HEK293 (cell line): ENCODE measurements at regions not wholly inside any gene's neighbourhood (a gene's known extent, or its start where the extent isn't known, plus 50 kb on each side); places are given as distances from the start of the nearest gene placed in this dataset.

Experiments
- CTCF ChIA-PET: fragments of 350-600 bp; formaldehyde crosslinking; extraction: SDS; loops from one replicate; lab custom pipeline; 2021; ENCODE audit warnings: antibody characterized with exemption; lab: Yijun Ruan, JAX
- POLR2A ChIA-PET: fragments of 300-600 bp; formaldehyde crosslinking; extraction: SDS; loops from one replicate; lab custom pipeline; 2020; ENCODE audit warnings: antibody characterized with exemption, inconsistent platforms; lab: Yijun Ruan, JAX
- H3K27ac ChIP-seq: fragments of 200-500 bp; sonication (Bioruptor generic); 2 replicates; pipeline ENCODE4 v1.5.1; 2014; ENCODE audit warnings: low read depth, low read length, control low read depth, inconsistent platforms; ENCODE audit errors: extremely low read depth
- H3K36me3 ChIP-seq, 2 experiments: fragments of 200-500 bp in 1 of 2; sonication (Bioruptor generic) in 1 of 2; 1 replicate in 1 of 2; 2 replicates in 1 of 2; pipeline ENCODE4 v1.5.1; 2014 to 2017; ENCODE audit warnings: inconsistent platforms in 2 of 2, low read length in 2 of 2; ENCODE audit not compliant: control insufficient read depth in 2 of 2, insufficient read depth in 1 of 2
- H3K4me1 ChIP-seq: fragments of 200-500 bp; sonication (Bioruptor generic); 2 replicates; pipeline ENCODE4 v1.5.1; 2014; ENCODE audit warnings: mild to moderate bottlenecking, low read length, inconsistent platforms; ENCODE audit not compliant: control insufficient read depth, insufficient read depth
- H3K4me3 ChIP-seq: 2 replicates; pipeline ENCODE4 v1.5.1; 2011; ENCODE audit warnings: low read depth, mild to moderate bottlenecking, control low read depth, low read length, moderate library complexity
- H3K9me3 ChIP-seq: fragments of 200-500 bp; sonication (Bioruptor generic); 2 replicates; pipeline ENCODE4 v1.5.1; 2014; ENCODE audit warnings: low read depth, low read length, inconsistent platforms; ENCODE audit not compliant: control insufficient read depth, insufficient read depth
- HIC1 ChIP-seq: fragments of 450-650 bp; formaldehyde crosslinking; IDR thresholded peaks from 2 replicates; pipeline ENCODE4 v1.5.1; 2016; ENCODE audit warnings: missing biosample characterization, missing genetic modification characterization
- MYNN ChIP-seq: fragments of 450-650 bp; formaldehyde crosslinking; IDR thresholded peaks from 2 replicates; pipeline ENCODE4 v1.5.1; 2016; ENCODE audit warnings: missing biosample characterization, missing genetic modification characterization, borderline replicate concordance
- MZF1 ChIP-seq: fragments of 450-650 bp; formaldehyde crosslinking; IDR thresholded peaks from 2 replicates; pipeline ENCODE4 v1.5.1; 2017; ENCODE audit warnings: missing biosample characterization, missing genetic modification characterization, borderline replicate concordance
- YY1 ChIP-seq: fragments of 450-650 bp; formaldehyde crosslinking; IDR thresholded peaks from 2 replicates; pipeline ENCODE4 v1.5.1; 2018; ENCODE audit warnings: missing biosample characterization, missing genetic modification characterization
- ZBTB10 ChIP-seq: fragments of 450-650 bp; formaldehyde crosslinking; IDR thresholded peaks from 2 replicates; pipeline ENCODE4 v1.5.1; 2016; ENCODE audit warnings: missing biosample characterization, missing genetic modification characterization
- ZFP3 ChIP-seq: fragments of 450-650 bp; formaldehyde crosslinking; IDR thresholded peaks from 2 replicates; pipeline ENCODE4 v1.5.1; 2016; ENCODE audit warnings: low read depth, missing biosample characterization, missing genetic modification characterization
- ZFP41 ChIP-seq: fragments of 450-650 bp; formaldehyde crosslinking; IDR thresholded peaks from 2 replicates; pipeline ENCODE4 v1.5.1; 2016; ENCODE audit warnings: missing biosample characterization, missing genetic modification characterization, borderline replicate concordance
- ZNF174 ChIP-seq: fragments of 450-650 bp; formaldehyde crosslinking; IDR thresholded peaks from 2 replicates; pipeline ENCODE4 v1.5.0; 2017; ENCODE audit warnings: missing biosample characterization, mild to moderate bottlenecking, missing genetic modification characterization
- ZNF221 ChIP-seq: fragments of 450-650 bp; formaldehyde crosslinking; IDR thresholded peaks from 2 replicates; pipeline ENCODE4 v1.5.1; 2017; ENCODE audit warnings: missing biosample characterization, missing genetic modification characterization, borderline replicate concordance
- ZNF341 ChIP-seq: fragments of 450-650 bp; formaldehyde crosslinking; IDR thresholded peaks from 2 replicates; pipeline ENCODE4; 2016; ENCODE audit warnings: low read depth, missing biosample characterization, missing genetic modification characterization
- ZNF501 ChIP-seq: fragments of 450-650 bp; formaldehyde crosslinking; IDR thresholded peaks from 2 replicates; pipeline ENCODE4 v1.5.1; 2016; ENCODE audit warnings: missing biosample characterization, missing genetic modification characterization
- ZNF555 ChIP-seq: fragments of 450-650 bp; formaldehyde crosslinking; conservative IDR thresholded peaks from 2 replicates; pipeline ENCODE4 v1.5.1; 2017; ENCODE audit warnings: missing biosample characterization, mild to moderate bottlenecking, missing genetic modification characterization, inconsistent platforms
- ZNF776 ChIP-seq: fragments of 450-650 bp; formaldehyde crosslinking; IDR thresholded peaks from 2 replicates; pipeline ENCODE4 v1.5.0; 2017; ENCODE audit warnings: missing biosample characterization, missing genetic modification characterization, borderline replicate concordance
- ZNF791 ChIP-seq: fragments of 450-650 bp; formaldehyde crosslinking; IDR thresholded peaks from 2 replicates; pipeline ENCODE4 v1.5.1; 2016; ENCODE audit warnings: missing biosample characterization, missing genetic modification characterization
- ZSCAN23 ChIP-seq: fragments of 450-650 bp; formaldehyde crosslinking; IDR thresholded peaks from 2 replicates; pipeline ENCODE4 v1.5.1; 2016; ENCODE audit warnings: missing biosample characterization, missing genetic modification characterization
- TF ChIP-seq, protein P1 (sequence below): IDR thresholded peaks from 2 replicates; pipeline ENCODE4 v1.6.1; 2011; ENCODE audit warnings: mild to moderate bottlenecking, low read depth, low read length, borderline replicate concordance
- TF ChIP-seq, protein P2 (sequence below): fragments of 450-650 bp; formaldehyde crosslinking; conservative IDR thresholded peaks from 2 replicates; pipeline ENCODE4 v1.5.1; 2016; ENCODE audit warnings: low read depth, missing biosample characterization, missing genetic modification characterization
- TF ChIP-seq, protein P3 (sequence below): fragments of 450-650 bp; formaldehyde crosslinking; IDR thresholded peaks from 2 replicates; pipeline ENCODE4 v1.5.1; 2016; ENCODE audit warnings: missing biosample characterization, missing genetic modification characterization

- TF ChIP-seq, protein P1, sequence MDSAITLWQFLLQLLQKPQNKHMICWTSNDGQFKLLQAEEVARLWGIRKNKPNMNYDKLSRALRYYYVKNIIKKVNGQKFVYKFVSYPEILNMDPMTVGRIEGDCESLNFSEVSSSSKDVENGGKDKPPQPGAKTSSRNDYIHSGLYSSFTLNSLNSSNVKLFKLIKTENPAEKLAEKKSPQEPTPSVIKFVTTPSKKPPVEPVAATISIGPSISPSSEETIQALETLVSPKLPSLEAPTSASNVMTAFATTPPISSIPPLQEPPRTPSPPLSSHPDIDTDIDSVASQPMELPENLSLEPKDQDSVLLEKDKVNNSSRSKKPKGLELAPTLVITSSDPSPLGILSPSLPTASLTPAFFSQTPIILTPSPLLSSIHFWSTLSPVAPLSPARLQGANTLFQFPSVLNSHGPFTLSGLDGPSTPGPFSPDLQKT = no peak
- TF ChIP-seq, protein P2, sequence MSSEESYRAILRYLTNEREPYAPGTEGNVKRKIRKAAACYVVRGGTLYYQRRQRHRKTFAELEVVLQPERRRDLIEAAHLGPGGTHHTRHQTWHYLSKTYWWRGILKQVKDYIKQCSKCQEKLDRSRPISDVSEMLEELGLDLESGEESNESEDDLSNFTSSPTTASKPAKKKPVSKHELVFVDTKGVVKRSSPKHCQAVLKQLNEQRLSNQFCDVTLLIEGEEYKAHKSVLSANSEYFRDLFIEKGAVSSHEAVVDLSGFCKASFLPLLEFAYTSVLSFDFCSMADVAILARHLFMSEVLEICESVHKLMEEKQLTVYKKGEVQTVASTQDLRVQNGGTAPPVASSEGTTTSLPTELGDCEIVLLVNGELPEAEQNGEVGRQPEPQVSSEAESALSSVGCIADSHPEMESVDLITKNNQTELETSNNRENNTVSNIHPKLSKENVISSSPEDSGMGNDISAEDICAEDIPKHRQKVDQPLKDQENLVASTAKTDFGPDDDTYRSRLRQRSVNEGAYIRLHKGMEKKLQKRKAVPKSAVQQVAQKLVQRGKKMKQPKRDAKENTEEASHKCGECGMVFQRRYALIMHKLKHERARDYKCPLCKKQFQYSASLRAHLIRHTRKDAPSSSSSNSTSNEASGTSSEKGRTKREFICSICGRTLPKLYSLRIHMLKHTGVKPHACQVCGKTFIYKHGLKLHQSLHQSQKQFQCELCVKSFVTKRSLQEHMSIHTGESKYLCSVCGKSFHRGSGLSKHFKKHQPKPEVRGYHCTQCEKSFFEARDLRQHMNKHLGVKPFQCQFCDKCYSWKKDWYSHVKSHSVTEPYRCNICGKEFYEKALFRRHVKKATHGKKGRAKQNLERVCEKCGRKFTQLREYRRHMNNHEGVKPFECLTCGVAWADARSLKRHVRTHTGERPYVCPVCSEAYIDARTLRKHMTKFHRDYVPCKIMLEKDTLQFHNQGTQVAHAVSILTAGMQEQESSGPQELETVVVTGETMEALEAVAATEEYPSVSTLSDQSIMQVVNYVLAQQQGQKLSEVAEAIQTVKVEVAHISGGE = no peak
- CTCF ChIA-PET = no interaction called here
- no peaks in the 10 kb centered on the region for H3K4me1 ChIP-seq
- no peaks in the 10 kb centered on the region for H3K36me3 ChIP-seq
- H3K9me3 ChIP-seq = no peaks in the 10 kb centered on the region
- H3K4me3 ChIP-seq = no peak overlapping the region
- POLR2A ChIA-PET = no interaction called here
- H3K27ac ChIP-seq = no peak overlapping the region
These were observed 1992.3 kb downstream of the MAT2B start for GRCh38 chr5:165497707-165498106.

GRCh38 chr5:165502893-165503691 lies 1997.7 kb downstream of the MAT2B start:
- Histone ChIP-seq H3K27ac (no peak overlapping the region), H3K4me3 (no peak overlapping the region), H3K4me1 (no peaks in the 10 kb centered on the region), H3K36me3 (no peaks in the 10 kb centered on the region), H3K9me3 (no peaks in the 10 kb centered on the region)
- TF ChIP-seq ZSCAN23 (tag by site-specific recombination) (no peak), ZNF791 (tag by site-specific recombination) (no peak), HIC1 (tag by site-specific recombination) (no peak), ZFP3 (tag by site-specific recombination) (no peak), ZNF555 (tag by site-specific recombination) (no peak), ZFP41 (tag by site-specific recombination) (no peak), ZNF501 (tag by site-specific recombination) (no peak), MYNN (no peak)
- POLR2A ChIA-PET = no interaction called here
- CTCF ChIA-PET = no interaction called here

GRCh38 chr5:165504674-165505073 lies 1999.3 kb downstream of the MAT2B start:
- CTCF ChIA-PET = no interaction called here
- H3K4me1 ChIP-seq = no peaks in the 10 kb centered on the region
- no peak overlapping the region for H3K4me3 ChIP-seq
- TF ChIP-seq MZF1 (tag by site-specific recombination) = no peak
- TF ChIP-seq ZNF341 = no peak
- no peak for TF ChIP-seq ZNF221
- TF ChIP-seq, protein P3, sequence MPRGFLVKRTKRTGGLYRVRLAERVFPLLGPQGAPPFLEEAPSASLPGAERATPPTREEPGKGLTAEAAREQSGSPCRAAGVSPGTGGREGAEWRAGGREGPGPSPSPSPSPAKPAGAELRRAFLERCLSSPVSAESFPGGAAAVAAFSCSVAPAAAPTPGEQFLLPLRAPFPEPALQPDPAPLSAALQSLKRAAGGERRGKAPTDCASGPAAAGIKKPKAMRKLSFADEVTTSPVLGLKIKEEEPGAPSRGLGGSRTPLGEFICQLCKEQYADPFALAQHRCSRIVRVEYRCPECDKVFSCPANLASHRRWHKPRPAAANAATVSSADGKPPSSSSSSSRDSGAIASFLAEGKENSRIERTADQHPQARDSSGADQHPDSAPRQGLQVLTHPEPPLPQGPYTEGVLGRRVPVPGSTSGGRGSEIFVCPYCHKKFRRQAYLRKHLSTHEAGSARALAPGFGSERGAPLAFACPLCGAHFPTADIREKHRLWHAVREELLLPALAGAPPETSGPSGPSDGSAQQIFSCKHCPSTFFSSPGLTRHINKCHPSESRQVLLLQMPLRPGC = no peak
- no peak for TF ChIP-seq ZBTB10 (tag by site-specific recombination)
- no peak for TF ChIP-seq YY1 (tag by site-specific recombination)
- TF ChIP-seq ZNF174 (tag by site-specific recombination) = no peak
- TF ChIP-seq ZNF776 (tag by site-specific recombination) = no peak
- POLR2A ChIA-PET = no interaction called here
- no peaks in the 10 kb centered on the region for H3K9me3 ChIP-seq
- H3K27ac ChIP-seq = no peak overlapping the region
- no peaks in the 10 kb centered on the region for H3K36me3 ChIP-seq
